Gastrocnemius medialis (tissue), 4 donors: ENCODE measurements at regions not wholly inside any gene's neighbourhood (a gene's known extent, or its start where the extent isn't known, plus 50 kb on each side); places are given as distances from the start of the nearest gene placed in this dataset.
"Not testable (repeated sequence)": the region's sequence is repeated elsewhere in the genome, so short reads cannot be mapped to it uniquely, and the experiment has no call there.

Experiments
- ATAC-seq, 2 donors: fragments of 150-250 bp; one replicate each; pipeline ENCODE4 v1.9.1; 2016
- DNase-seq, 2 donors: peaks; one replicate each; pipeline ENCODE4 v3.0.0-alpha.2; 2019
- H3K27ac ChIP-seq, 4 donors: fragments of 200-600 bp; sonication (generic); 1 replicate in 1 of 4; 2 replicates in 3 of 4; pipeline ENCODE4 v1.5.1; 2016 to 2018; ENCODE audit warnings: mild to moderate bottlenecking in 2 of 4, moderate library complexity in 1 of 4
- H3K27me3 ChIP-seq, 3 donors: fragments of 200-600 bp; sonication (generic) in 2 of 3; 1 replicate in 1 of 3; 2 replicates in 2 of 3; pipeline versions ENCODE4 v1.5.1 to v1.6.0; 2016 to 2019; ENCODE audit warnings: mild to moderate bottlenecking in 1 of 3, moderate library complexity in 1 of 3
- H3K36me3 ChIP-seq, 2 donors: fragments of 200-600 bp; sonication (generic) in 1 of 2; one replicate each; pipeline ENCODE4 v1.5.1; 2017 to 2018
- H3K4me1 ChIP-seq, 2 donors: fragments of 200-600 bp; sonication (generic) in 1 of 2; one replicate each; pipeline ENCODE4 v1.5.1; 2016 to 2017; ENCODE audit warnings: mild to moderate bottlenecking in 2 of 2
- H3K4me3 ChIP-seq, 4 donors: fragments of 200-600 bp; sonication (generic) in 3 of 4; 1 replicate in 1 of 4; 2 replicates in 3 of 4; pipeline ENCODE4 v1.5.1; 2016 to 2019; ENCODE audit warnings: mild to moderate bottlenecking in 2 of 4
- H3K9me3 ChIP-seq, 3 donors: fragments of 200-600 bp; sonication (generic) in 2 of 3; 1 replicate in 1 of 3; 2 replicates in 2 of 3; pipeline ENCODE4 v1.5.1; 2016 to 2019
- CTCF ChIP-seq, 5 experiments: fragments of 450-650 bp in 3 of 5; fragments of 200-600 bp in 2 of 5; sonication (generic) in 2 of 5; IDR thresholded peaks in 4 of 5; conservative IDR thresholded peaks in 1 of 5; 1 replicate in 4 of 5; 2 replicates in 1 of 5; pipeline ENCODE4 v1.5.1; 2016 to 2019; ENCODE audit warnings: antibody characterized with exemption in 5 of 5, mild to moderate bottlenecking in 3 of 5, moderate library complexity in 3 of 5
- POLR2A ChIP-seq, 2 donors: fragments of 450-650 bp; IDR thresholded peaks; one replicate each; pipeline ENCODE4 v1.6.1; 2017; ENCODE audit warnings: antibody characterized with exemption in 2 of 2, mild to moderate bottlenecking in 2 of 2, moderate library complexity in 2 of 2
- in situ Hi-C, 4 donors: fragments of 200-750 bp; cut with MboI; loops; one replicate each; pipeline versions ENCODE4 v1.15.0 to v1.8.0; 2017; ENCODE audit warnings: low sequenced_read_pairs in 4 of 4
- intact Hi-C: fragments of 100-400 bp; cut with DNase I; formaldehyde crosslinking; loops from one replicate; pipeline ENCODE4 v1.15.1; 2023; ENCODE audit warnings: low total_unique reads

- no peak for DNase-seq
- H3K4me3 ChIP-seq: no peak overlapping the region
- H3K27me3 ChIP-seq: no peaks in the 10 kb centered on the region
- H3K27ac ChIP-seq: no peak overlapping the region
- H3K9me3 ChIP-seq: no peaks in the 10 kb centered on the region
- in situ Hi-C loops (no loop called here), intact Hi-C loops (no loop called here)
- H3K4me1 ChIP-seq: no peaks in the 10 kb centered on the region
- H3K36me3 ChIP-seq: no peaks in the 10 kb centered on the region
- TF ChIP-seq POLR2A (IDR thresholded peaks at IDR 0.05): no peak
- TF ChIP-seq CTCF (IDR thresholded peaks at IDR 0.05 in 4 of 5, conservative IDR thresholded peaks at IDR 0.05 in 1 of 5): no peak
- no peak for ATAC-seq
Observed at GRCh38 chr6:51049288-51049982, 230.8 kb downstream of the TFAP2B start.

GRCh38 chr6:51049983-51050877 is 231.6 kb downstream of the TFAP2B start:
- in situ Hi-C loops: no loop called here
- no peaks in the 10 kb centered on the region for H3K4me1 ChIP-seq
- H3K36me3 ChIP-seq: no peaks in the 10 kb centered on the region
- DNase-seq (no peak), ATAC-seq (no peak)
- TF ChIP-seq CTCF (IDR thresholded peaks at IDR 0.05 in 4 of 5, conservative IDR thresholded peaks at IDR 0.05 in 1 of 5): no peak
- no peak for TF ChIP-seq POLR2A (IDR thresholded peaks at IDR 0.05)
- intact Hi-C loops: no loop called here
- no peak overlapping the region for H3K27ac ChIP-seq
- H3K27me3 ChIP-seq: no peaks in the 10 kb centered on the region
- no peaks in the 10 kb centered on the region for H3K9me3 ChIP-seq
- no peak overlapping the region for H3K4me3 ChIP-seq

GRCh38 chr6:51052716-51053115 is 234.0 kb downstream of the TFAP2B start:
- in situ Hi-C loops, H3K27me3 ChIP-seq, ATAC-seq, H3K36me3 ChIP-seq, H3K4me1 ChIP-seq, DNase-seq, H3K9me3 ChIP-seq, H3K27ac ChIP-seq, intact Hi-C loops, H3K4me3 ChIP-seq: not testable (repeated sequence)

GRCh38 chr6:51055316-51055715 is 236.6 kb downstream of the TFAP2B start:
- H3K4me1 ChIP-seq, intact Hi-C loops, H3K27me3 ChIP-seq, H3K27ac ChIP-seq, H3K36me3 ChIP-seq, DNase-seq, H3K4me3 ChIP-seq, H3K9me3 ChIP-seq, in situ Hi-C loops, ATAC-seq: not testable (repeated sequence)

GRCh38 chr6:51057296-51057695 is 238.6 kb downstream of the TFAP2B start:
- H3K36me3 ChIP-seq: no peaks in the 10 kb centered on the region
- no peak overlapping the region for H3K4me3 ChIP-seq
- intact Hi-C loops: no loop called here
- ATAC-seq (no peak), DNase-seq (no peak)
- H3K27me3 ChIP-seq: no peaks in the 10 kb centered on the region
- no peak overlapping the region for H3K27ac ChIP-seq
- in situ Hi-C loops: no loop called here
- no peak for TF ChIP-seq CTCF (IDR thresholded peaks at IDR 0.05 in 4 of 5, conservative IDR thresholded peaks at IDR 0.05 in 1 of 5)
- TF ChIP-seq POLR2A (IDR thresholded peaks at IDR 0.05): no peak
- H3K4me1 ChIP-seq: no peaks in the 10 kb centered on the region
- no peaks in the 10 kb centered on the region for H3K9me3 ChIP-seq
